ENCODE measurements at regions not wholly inside any gene's neighbourhood (a gene's known extent, or its start where the extent isn't known, plus 50 kb on each side); places are given as distances from the start of the nearest gene placed in this dataset.

DNA sequence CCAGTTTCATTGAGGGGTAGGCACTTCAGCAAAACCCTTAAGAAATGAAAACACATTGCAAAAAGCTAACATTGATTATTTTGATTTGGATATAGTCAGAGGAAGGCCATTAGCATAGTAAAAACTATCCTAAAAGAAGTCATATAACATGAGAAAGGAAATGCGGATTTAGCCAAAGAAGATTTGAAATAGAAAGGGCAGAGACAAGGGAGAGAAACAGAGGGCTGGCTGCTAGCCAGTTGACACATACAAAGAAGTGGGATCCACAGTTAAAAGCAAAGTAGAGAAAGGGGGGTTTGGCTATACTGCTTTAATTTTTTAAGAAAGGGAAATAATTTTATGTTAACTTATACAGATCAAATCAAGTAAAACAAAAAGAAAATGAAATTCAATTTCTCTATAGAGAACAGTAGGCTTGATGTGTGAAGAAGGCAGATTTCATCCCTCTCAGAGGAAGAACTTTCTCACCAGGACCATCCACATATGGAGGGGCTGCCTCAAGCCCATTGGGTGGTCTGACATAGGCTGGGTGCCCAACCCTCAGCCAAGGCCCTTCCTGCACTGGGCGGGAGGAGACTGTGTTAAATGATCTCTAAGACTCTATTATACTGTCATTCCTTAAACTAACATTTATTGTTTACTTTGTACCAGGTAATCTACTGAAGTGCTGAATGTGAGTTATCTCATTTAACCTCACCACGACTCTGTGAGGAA, 420.3 kb downstream of the CCDC91 start:
- no peak overlapping the region for H3K9ac ChIP-seq (ENCODE audit: low read length)
- WGBS (ENCODE audit: extremely low coverage, insufficient coverage, low lambda C conversion rate): no CpG with 5 or more reads among the region's 3 CpGs

DNA sequence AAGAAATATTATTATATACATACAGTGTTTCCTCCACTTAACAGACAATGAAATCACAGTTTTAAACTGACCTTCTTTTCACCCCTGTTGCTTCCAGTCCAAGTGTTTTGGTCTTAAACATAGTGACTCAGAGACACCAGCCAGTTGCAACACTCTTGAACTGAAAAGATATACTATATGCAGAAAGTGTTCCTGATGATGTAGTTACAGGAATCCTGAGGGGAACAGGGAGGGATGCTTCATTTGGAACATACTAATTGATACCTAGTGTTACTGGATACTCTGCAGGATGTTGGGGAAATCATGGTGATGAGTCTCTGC, 420.8 kb downstream of the CCDC91 start:
- no peak overlapping the region for H3K18ac ChIP-seq (ENCODE audit: low read length)
- no peaks in the 10 kb centered on the region for H3K36me3 ChIP-seq (ENCODE audit: control insufficient read depth, insufficient read depth, low read length)
- H3K4ac ChIP-seq (ENCODE audit: low read depth, low read length): no peak overlapping the region
- no peaks in the 10 kb centered on the region for H3K79me2 ChIP-seq (ENCODE audit: control insufficient read depth, insufficient read depth, low read length)
- H3K4me2 ChIP-seq (ENCODE audit: low read length): no peak overlapping the region
- no peak overlapping the region for H4K5ac ChIP-seq (ENCODE audit: low read length)
- no peak overlapping the region for H3K27ac ChIP-seq (ENCODE audit: low read depth, low read length)
- H3K4me3 ChIP-seq (ENCODE audit: low read length): no peak overlapping the region
- no peaks in the 10 kb centered on the region for H3K27me3 ChIP-seq (ENCODE audit: insufficient read depth, low read length, poor library complexity)
- H3K56ac ChIP-seq (ENCODE audit: low read length): no peak overlapping the region
- H2BK15ac ChIP-seq (replicated peaks; ENCODE audit: low read depth): no peak overlapping the region
- H2BK120ac ChIP-seq (ENCODE audit: low read depth, low read length): no peak overlapping the region
- no peaks in the 10 kb centered on the region for H3K4me1 ChIP-seq (ENCODE audit: control insufficient read depth, low read depth, low read length)
- H2AK5ac ChIP-seq (ENCODE audit: low read length): no peak overlapping the region
- H3K79me1 ChIP-seq (ENCODE audit: low read length): no peaks in the 10 kb centered on the region
- no peak overlapping the region for H2BK5ac ChIP-seq (ENCODE audit: low read length)
- H3K9ac ChIP-seq (ENCODE audit: low read length): no peak overlapping the region
- no peak for DNase-seq
- H3K23ac ChIP-seq (ENCODE audit: low read length): no peak overlapping the region
- no peak overlapping the region for H4K8ac ChIP-seq (ENCODE audit: low read depth, low read length)

More for the DNA sequence above, 420.3 kb downstream of the CCDC91 start:
- no peaks in the 10 kb centered on the region for H3K4me1 ChIP-seq (ENCODE audit: control insufficient read depth, low read depth, low read length)
- H4K5ac ChIP-seq (ENCODE audit: low read length): no peak overlapping the region
- no peaks in the 10 kb centered on the region for H3K36me3 ChIP-seq (ENCODE audit: control insufficient read depth, insufficient read depth, low read length)
- H3K27ac ChIP-seq (ENCODE audit: low read depth, low read length): no peak overlapping the region
- H3K79me2 ChIP-seq (ENCODE audit: control insufficient read depth, insufficient read depth, low read length): no peaks in the 10 kb centered on the region
- H2BK120ac ChIP-seq (ENCODE audit: low read depth, low read length): no peak overlapping the region
- no peak overlapping the region for H4K8ac ChIP-seq (ENCODE audit: low read depth, low read length)
- no peaks in the 10 kb centered on the region for H3K27me3 ChIP-seq (ENCODE audit: insufficient read depth, low read length, poor library complexity)
- no peaks in the 10 kb centered on the region for H3K79me1 ChIP-seq (ENCODE audit: low read length)
- no peak overlapping the region for H3K23ac ChIP-seq (ENCODE audit: low read length)
- no peak overlapping the region for H3K18ac ChIP-seq (ENCODE audit: low read length)
- H3K56ac ChIP-seq (ENCODE audit: low read length): no peak overlapping the region
- DNase-seq: no peak
- no peak overlapping the region for H3K4me3 ChIP-seq (ENCODE audit: low read length)
- H3K4me2 ChIP-seq (ENCODE audit: low read length): no peak overlapping the region
- H2BK15ac ChIP-seq (replicated peaks; ENCODE audit: low read depth): no peak overlapping the region
- H3K4ac ChIP-seq (ENCODE audit: low read depth, low read length): no peak overlapping the region
- no peak overlapping the region for H2AK5ac ChIP-seq (ENCODE audit: low read length)
- no peak overlapping the region for H2BK5ac ChIP-seq (ENCODE audit: low read length)

DNA sequence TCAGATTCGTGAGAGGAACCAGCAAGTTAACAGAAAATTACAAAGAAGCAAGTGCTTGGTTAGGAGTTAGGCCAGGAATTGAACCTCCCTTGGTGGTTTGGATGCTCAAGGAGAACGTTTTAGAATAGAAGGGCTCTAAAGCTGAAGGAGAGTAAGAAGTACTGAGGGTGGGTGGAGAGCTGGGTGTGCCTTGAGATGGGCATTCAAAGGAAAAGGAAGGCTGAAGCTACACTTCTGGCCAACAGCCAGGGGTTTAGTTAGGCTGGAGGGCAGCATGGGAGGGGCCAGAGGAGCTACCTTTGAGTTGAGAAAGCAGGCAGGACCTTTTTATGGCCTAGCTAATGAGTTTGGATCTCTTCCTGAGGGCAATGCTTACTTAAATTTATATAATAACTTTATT, 421.2 kb downstream of the CCDC91 start:
- H2BK5ac ChIP-seq (ENCODE audit: low read length): no peak overlapping the region
- H3K4me2 ChIP-seq (ENCODE audit: low read length): no peak overlapping the region
- no CpG with 5 or more reads among the region's 2 CpGs for WGBS (ENCODE audit: extremely low coverage, insufficient coverage, low lambda C conversion rate)
- H2BK120ac ChIP-seq (ENCODE audit: low read depth, low read length): no peak overlapping the region
- H3K4me1 ChIP-seq (ENCODE audit: control insufficient read depth, low read depth, low read length): no peaks in the 10 kb centered on the region
- no peaks in the 10 kb centered on the region for H3K79me2 ChIP-seq (ENCODE audit: control insufficient read depth, insufficient read depth, low read length)
- H3K79me1 ChIP-seq (ENCODE audit: low read length): no peaks in the 10 kb centered on the region
- no peak overlapping the region for H2AK5ac ChIP-seq (ENCODE audit: low read length)
- H3K36me3 ChIP-seq (ENCODE audit: control insufficient read depth, insufficient read depth, low read length): no peaks in the 10 kb centered on the region
- H3K9ac ChIP-seq (ENCODE audit: low read length): no peak overlapping the region
- H3K4ac ChIP-seq (ENCODE audit: low read depth, low read length): no peak overlapping the region
- H3K4me3 ChIP-seq (ENCODE audit: low read length): no peak overlapping the region
- H3K27ac ChIP-seq (ENCODE audit: low read depth, low read length): no peak overlapping the region
- H3K56ac ChIP-seq (ENCODE audit: low read length): no peak overlapping the region
- no peak overlapping the region for H4K8ac ChIP-seq (ENCODE audit: low read depth, low read length)
- H3K27me3 ChIP-seq (ENCODE audit: insufficient read depth, low read length, poor library complexity): no peaks in the 10 kb centered on the region
- no peak overlapping the region for H2BK15ac ChIP-seq (replicated peaks; ENCODE audit: low read depth)
- no peak overlapping the region for H3K23ac ChIP-seq (ENCODE audit: low read length)
- H4K5ac ChIP-seq (ENCODE audit: low read length): no peak overlapping the region
- no peak overlapping the region for H3K18ac ChIP-seq (ENCODE audit: low read length)
- no peak for DNase-seq

DNA sequence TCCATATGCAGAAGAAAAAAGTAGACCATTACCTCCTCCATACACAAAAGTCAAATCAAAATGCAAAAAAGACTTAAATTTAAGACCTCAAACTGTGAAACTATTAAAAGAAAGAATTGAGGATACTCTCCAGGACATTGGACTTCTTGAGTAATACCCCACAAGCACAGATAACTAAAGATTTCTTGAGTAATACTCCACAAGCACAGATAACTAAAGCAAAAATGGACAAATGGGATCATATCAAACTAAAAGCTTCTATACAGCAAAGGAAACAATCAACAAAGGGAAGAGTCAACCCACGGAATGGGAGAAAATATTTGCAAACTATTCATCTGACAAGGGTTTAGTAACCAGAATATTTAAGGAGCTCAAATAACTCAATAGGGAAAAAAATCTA, 427.9 kb downstream of the CCDC91 start:
- Histone ChIP-seq H4K8ac (ENCODE audit: low read depth, low read length) (no peak overlapping the region), H3K79me1 (ENCODE audit: low read length) (no peaks in the 10 kb centered on the region), H3K56ac (ENCODE audit: low read length) (no peak overlapping the region), H2BK120ac (ENCODE audit: low read depth, low read length) (no peak overlapping the region), H3K27ac (ENCODE audit: low read depth, low read length) (no peak overlapping the region), H3K4ac (ENCODE audit: low read depth, low read length) (no peak overlapping the region), H2BK5ac (ENCODE audit: low read length) (no peak overlapping the region), H2AK5ac (ENCODE audit: low read length) (no peak overlapping the region), H3K23ac (ENCODE audit: low read length) (no peak overlapping the region), H3K9ac (ENCODE audit: low read length) (no peak overlapping the region), H4K5ac (ENCODE audit: low read length) (no peak overlapping the region), H2BK15ac (replicated peaks; ENCODE audit: low read depth) (no peak overlapping the region), H3K36me3 (ENCODE audit: control insufficient read depth, insufficient read depth, low read length) (no peaks in the 10 kb centered on the region), H3K4me3 (ENCODE audit: low read length) (no peak overlapping the region), H3K4me1 (ENCODE audit: control insufficient read depth, low read depth, low read length) (no peaks in the 10 kb centered on the region), H3K4me2 (ENCODE audit: low read length) (no peak overlapping the region), H3K79me2 (ENCODE audit: control insufficient read depth, insufficient read depth, low read length) (no peaks in the 10 kb centered on the region), H3K27me3 (ENCODE audit: insufficient read depth, low read length, poor library complexity) (no peaks in the 10 kb centered on the region), H3K18ac (ENCODE audit: low read length) (no peak overlapping the region)
- WGBS (ENCODE audit: extremely low coverage, insufficient coverage, low lambda C conversion rate): no CpG with 5 or more reads among the region's 1 CpG
- no peak for DNase-seq

DNA sequence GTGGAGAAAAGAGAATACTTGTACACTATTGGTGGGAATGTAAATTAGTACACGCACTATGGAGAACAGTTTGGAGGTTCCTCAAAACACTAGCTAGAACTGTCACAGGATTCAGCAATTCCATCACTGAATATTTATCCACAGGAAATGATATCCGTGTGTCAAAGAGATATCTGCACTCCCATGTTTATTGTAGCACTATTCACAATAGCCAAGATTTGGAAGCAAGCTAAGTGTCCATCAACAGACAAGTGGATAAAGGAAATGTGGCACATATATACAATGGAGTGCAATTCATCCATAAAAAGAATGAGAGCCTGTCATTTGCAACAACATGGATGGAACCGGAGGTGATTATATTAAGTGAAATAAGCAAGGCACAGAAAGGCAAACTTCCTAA, 428.5 kb downstream of the CCDC91 start:
- Histone ChIP-seq H3K79me2 (ENCODE audit: control insufficient read depth, insufficient read depth, low read length) (no peaks in the 10 kb centered on the region), H3K27me3 (ENCODE audit: insufficient read depth, low read length, poor library complexity) (no peaks in the 10 kb centered on the region), H3K4me1 (ENCODE audit: control insufficient read depth, low read depth, low read length) (no peaks in the 10 kb centered on the region), H3K79me1 (ENCODE audit: low read length) (no peaks in the 10 kb centered on the region), H3K9ac (ENCODE audit: low read length) (no peak overlapping the region), H2BK15ac (replicated peaks; ENCODE audit: low read depth) (no peak overlapping the region), H2AK5ac (ENCODE audit: low read length) (no peak overlapping the region), H4K5ac (ENCODE audit: low read length) (no peak overlapping the region), H3K27ac (ENCODE audit: low read depth, low read length) (no peak overlapping the region), H3K4ac (ENCODE audit: low read depth, low read length) (no peak overlapping the region), H4K8ac (ENCODE audit: low read depth, low read length) (no peak overlapping the region), H3K4me3 (ENCODE audit: low read length) (no peak overlapping the region), H3K23ac (ENCODE audit: low read length) (no peak overlapping the region), H3K4me2 (ENCODE audit: low read length) (no peak overlapping the region), H2BK120ac (ENCODE audit: low read depth, low read length) (no peak overlapping the region), H3K18ac (ENCODE audit: low read length) (no peak overlapping the region), H2BK5ac (ENCODE audit: low read length) (no peak overlapping the region), H3K56ac (ENCODE audit: low read length) (no peak overlapping the region), H3K36me3 (ENCODE audit: control insufficient read depth, insufficient read depth, low read length) (no peaks in the 10 kb centered on the region)
- no peak for DNase-seq
- no CpG with 5 or more reads among the region's 3 CpGs for WGBS (ENCODE audit: extremely low coverage, insufficient coverage, low lambda C conversion rate)

DNA sequence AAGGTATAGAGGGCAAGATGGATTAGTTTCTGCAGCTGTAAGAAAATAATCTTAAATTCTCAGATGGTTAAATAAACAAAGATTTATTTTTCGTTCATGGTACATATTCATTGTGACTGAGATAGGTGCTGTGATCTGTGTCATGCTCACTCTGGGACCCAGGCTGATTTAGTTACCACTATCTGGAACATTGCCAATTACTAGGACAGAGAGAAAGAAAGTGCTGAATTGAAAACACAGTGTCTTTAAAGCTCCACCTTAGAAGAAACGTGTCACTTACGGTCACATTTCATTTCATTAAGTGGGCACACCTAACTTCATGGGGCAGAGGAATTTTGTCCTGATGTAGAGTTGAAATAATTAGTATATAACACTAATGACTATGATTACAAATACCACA, 430.0 kb downstream of the CCDC91 start:
- H3K4me3 ChIP-seq (ENCODE audit: low read length): no peak overlapping the region
- H4K8ac ChIP-seq (ENCODE audit: low read depth, low read length): no peak overlapping the region
- H4K5ac ChIP-seq (ENCODE audit: low read length): no peak overlapping the region
- H3K18ac ChIP-seq (ENCODE audit: low read length): no peak overlapping the region
- no peaks in the 10 kb centered on the region for H3K79me2 ChIP-seq (ENCODE audit: control insufficient read depth, insufficient read depth, low read length)
- H3K23ac ChIP-seq (ENCODE audit: low read length): no peak overlapping the region
- no peaks in the 10 kb centered on the region for H3K27me3 ChIP-seq (ENCODE audit: insufficient read depth, low read length, poor library complexity)
- no peak overlapping the region for H2BK120ac ChIP-seq (ENCODE audit: low read depth, low read length)
- no peak overlapping the region for H3K4ac ChIP-seq (ENCODE audit: low read depth, low read length)
- no peak overlapping the region for H3K56ac ChIP-seq (ENCODE audit: low read length)
- H2BK15ac ChIP-seq (replicated peaks; ENCODE audit: low read depth): no peak overlapping the region
- no peaks in the 10 kb centered on the region for H3K4me1 ChIP-seq (ENCODE audit: control insufficient read depth, low read depth, low read length)
- WGBS (ENCODE audit: extremely low coverage, insufficient coverage, low lambda C conversion rate): no CpG with 5 or more reads among the region's 3 CpGs
- DNase-seq: no peak
- H3K9ac ChIP-seq (ENCODE audit: low read length): no peak overlapping the region
- no peaks in the 10 kb centered on the region for H3K79me1 ChIP-seq (ENCODE audit: low read length)
- no peak overlapping the region for H2AK5ac ChIP-seq (ENCODE audit: low read length)
- H3K36me3 ChIP-seq (ENCODE audit: control insufficient read depth, insufficient read depth, low read length): no peaks in the 10 kb centered on the region
- no peak overlapping the region for H3K27ac ChIP-seq (ENCODE audit: low read depth, low read length)
- no peak overlapping the region for H2BK5ac ChIP-seq (ENCODE audit: low read length)
- H3K4me2 ChIP-seq (ENCODE audit: low read length): no peak overlapping the region
